Right ventricle myocardium superior (tissue), 1 donor: ENCODE measurements at regions not wholly inside any gene's neighbourhood (a gene's known extent, or its start where the extent isn't known, plus 50 kb on each side); places are given as distances from the start of the nearest gene placed in this dataset.

Experiments
- ATAC-seq: fragments of 200-7000 bp; cut with Tn5 transposase; one replicate; pipeline ENCODE4 v1.9.1; 2020; ENCODE audit warnings: mild to moderate bottlenecking; ENCODE audit not compliant: poor library complexity
- DNase-seq: peaks from one replicate; pipeline ENCODE4 v3.0.0-alpha.2; 2020
- intact Hi-C: fragments of 100-400 bp; cut with DNase I; formaldehyde crosslinking; loops from one replicate; pipeline ENCODE4 v1.11.2; 2022
- donor health status: DM: no; HTN: yes; CAD: no; lungs with severe emphysema.

GRCh38 chr20:7499201-7499600 lies 441.1 kb downstream of the HAO1 start:
- no peak for ATAC-seq

GRCh38 chr20:7500231-7500663 lies 440.0 kb downstream of the HAO1 start:
- intact Hi-C loops: no loop called here
- DNase-seq (no peak), ATAC-seq (no peak)

More at GRCh38 chr20:7499201-7499600, 441.1 kb downstream of the HAO1 start:
- intact Hi-C loops: no loop called here
- DNase-seq: no peak

DNA sequence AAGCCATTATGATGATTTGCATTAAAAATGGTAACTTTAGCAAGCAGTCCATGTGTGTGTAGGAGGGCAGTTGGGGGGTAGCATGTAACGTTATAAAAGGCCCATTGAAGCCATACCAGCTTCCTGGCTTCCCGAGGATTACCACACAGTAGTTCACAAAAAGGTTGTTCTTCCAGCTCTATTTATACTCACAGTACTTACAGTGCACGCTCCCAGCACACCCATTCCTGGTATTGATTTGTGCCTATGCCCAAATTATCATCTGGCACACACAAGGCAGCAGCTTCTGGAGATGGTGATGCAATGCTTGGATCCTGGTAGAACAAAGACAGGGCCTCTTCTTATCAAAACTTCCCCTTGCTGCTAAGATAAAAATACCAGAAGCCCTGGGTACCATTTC lies 436.8 kb downstream of the HAO1 start:
- DNase-seq (no peak), ATAC-seq (no peak)
- intact Hi-C loops: no loop called here

GRCh38 chr20:7505152-7505834 lies 435.0 kb downstream of the HAO1 start:
- no peak for DNase-seq
- intact Hi-C loops: no loop called here
- no peak for ATAC-seq

DNA sequence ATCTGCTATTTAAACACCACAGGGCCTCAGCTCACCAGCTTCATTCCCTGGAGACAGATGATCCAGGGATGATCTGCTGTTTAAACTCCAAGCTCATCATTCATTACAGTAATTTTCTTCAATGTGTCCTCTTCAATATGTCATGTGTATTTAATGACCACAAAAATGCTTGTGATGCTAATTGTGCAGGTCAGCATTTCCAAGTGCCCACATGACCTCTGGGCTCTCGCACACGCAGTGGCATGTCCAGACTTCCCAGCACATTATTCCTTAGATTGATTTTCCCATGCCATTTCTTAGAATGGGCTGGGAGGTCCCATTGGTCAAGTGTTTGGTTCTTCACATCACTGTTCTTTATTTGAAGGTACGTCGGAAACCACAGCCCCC lies 434.4 kb downstream of the HAO1 start:
- intact Hi-C loops: no loop called here
- DNase-seq (no peak), ATAC-seq (no peak)

- DNase-seq (no peak), ATAC-seq (no peak)
- intact Hi-C loops: no loop called here
Measured at GRCh38 chr20:7516621-7517111, 423.6 kb downstream of the HAO1 start.

DNA sequence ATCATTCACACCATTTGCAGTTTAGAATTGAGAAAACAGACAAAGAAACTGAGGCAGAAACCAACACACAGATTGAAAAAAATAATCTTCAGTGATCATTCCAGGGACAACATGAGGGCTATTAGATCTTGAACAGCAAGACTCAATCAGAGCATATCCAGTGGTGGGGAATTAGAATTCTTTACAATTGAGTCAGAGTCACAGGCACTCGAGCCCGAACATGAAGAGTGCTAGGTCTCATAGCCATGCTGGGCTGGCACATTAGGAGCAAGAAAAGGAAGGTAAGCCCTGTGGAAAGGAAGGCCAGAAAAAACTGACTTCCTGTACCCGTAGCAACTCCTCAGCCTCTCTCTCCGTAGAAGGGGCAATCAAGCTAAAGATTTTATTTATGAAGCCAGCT lies 419.9 kb downstream of the HAO1 start:
- intact Hi-C loops: no loop called here
- ATAC-seq (no peak), DNase-seq (no peak)

- DNase-seq (no peak), ATAC-seq (no peak)
- intact Hi-C loops: no loop called here
Measured at GRCh38 chr20:7523288-7523687, 417.0 kb downstream of the HAO1 start.

GRCh38 chr20:7540018-7540417 lies 400.2 kb downstream of the HAO1 start:
- DNase-seq (no peak), ATAC-seq (no peak)
- intact Hi-C loops: no loop called here

GRCh38 chr20:7540923-7541322 lies 399.3 kb downstream of the HAO1 start:
- intact Hi-C loops: no loop called here
- DNase-seq (no peak), ATAC-seq (no peak)

GRCh38 chr20:7571101-7571500 lies 369.2 kb downstream of the HAO1 start:
- DNase-seq: no peak

GRCh38 chr20:7571521-7572055 lies 368.7 kb downstream of the HAO1 start:
- intact Hi-C loops: no loop called here

More at GRCh38 chr20:7571101-7571500, 369.2 kb downstream of the HAO1 start:
- intact Hi-C loops: no loop called here
- ATAC-seq: no peak

GRCh38 chr20:7579888-7580287 lies 360.4 kb downstream of the HAO1 start:
- intact Hi-C loops: no loop called here
- ATAC-seq (no peak), DNase-seq (no peak)

More at GRCh38 chr20:7571521-7572055, 368.7 kb downstream of the HAO1 start:
- no peak for ATAC-seq
- DNase-seq: no peak

GRCh38 chr20:7585126-7585679 lies 355.1 kb downstream of the HAO1 start:
- no peak for ATAC-seq
- intact Hi-C loops: no loop called here
- no peak for DNase-seq

DNA sequence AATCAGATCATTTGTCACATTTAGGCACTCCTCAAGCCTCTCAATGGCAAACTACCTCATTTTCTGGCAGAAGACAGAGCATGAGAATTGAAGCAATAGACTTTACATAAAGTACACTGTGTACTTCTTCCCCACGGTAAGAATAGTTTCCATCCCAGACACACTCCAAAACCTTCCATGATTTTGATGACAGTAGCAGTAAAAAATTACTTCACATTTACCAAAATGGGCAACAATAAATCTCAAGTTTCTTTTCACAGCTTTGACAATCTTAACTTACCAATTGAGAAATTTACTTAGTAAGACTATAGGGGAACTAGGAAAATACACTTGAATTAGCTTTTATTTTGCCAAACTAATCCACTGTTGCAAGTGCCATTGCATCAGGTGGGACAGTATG lies 353.8 kb downstream of the HAO1 start:
- intact Hi-C loops: no loop called here
- ATAC-seq (no peak), DNase-seq (no peak)

- DNase-seq (no peak), ATAC-seq (no peak)
- intact Hi-C loops: no loop called here
Measured at GRCh38 chr20:7589164-7589563, 351.1 kb downstream of the HAO1 start.

DNA sequence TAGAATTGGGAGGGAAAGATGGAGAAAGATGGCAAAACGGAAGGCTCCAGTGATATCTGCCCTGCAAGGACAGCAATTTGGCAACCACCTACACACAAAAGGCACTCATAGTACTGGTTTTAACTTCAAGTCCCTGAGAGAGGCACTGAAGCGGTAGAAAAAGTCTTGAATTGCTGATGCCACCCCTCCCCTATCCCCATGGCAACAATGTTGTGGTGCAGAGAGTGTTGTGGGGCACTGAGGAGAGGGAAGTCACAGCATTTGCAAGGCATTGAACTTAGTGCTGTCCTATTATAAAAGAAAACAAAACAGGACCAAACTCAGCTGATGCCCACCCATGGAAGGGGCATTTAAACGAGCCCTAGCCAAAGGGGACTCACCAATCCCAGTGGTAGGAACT lies 343.7 kb downstream of the HAO1 start:
- DNase-seq (no peak), ATAC-seq (no peak)
- intact Hi-C loops: no loop called here

DNA sequence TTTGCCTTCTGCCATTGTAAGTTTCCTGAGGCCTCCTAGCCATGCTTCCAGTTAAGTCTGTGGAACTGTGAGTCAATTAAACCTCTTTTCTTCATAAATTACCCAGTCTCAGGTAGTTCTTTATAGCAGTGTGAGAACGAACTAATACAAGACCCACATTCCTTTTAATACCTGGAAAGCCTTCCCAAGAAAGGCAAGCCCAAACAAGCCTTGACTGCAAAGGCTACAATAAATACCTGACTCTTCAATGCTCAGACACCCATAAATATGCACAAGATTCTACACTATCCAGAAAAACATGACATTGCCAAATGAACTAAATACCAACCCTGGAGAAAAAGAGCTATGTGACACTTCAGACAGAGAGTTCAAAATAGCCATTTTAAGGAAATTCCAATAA lies 338.8 kb downstream of the HAO1 start:
- ATAC-seq (no peak), DNase-seq (no peak)
- intact Hi-C loops: no loop called here

DNA sequence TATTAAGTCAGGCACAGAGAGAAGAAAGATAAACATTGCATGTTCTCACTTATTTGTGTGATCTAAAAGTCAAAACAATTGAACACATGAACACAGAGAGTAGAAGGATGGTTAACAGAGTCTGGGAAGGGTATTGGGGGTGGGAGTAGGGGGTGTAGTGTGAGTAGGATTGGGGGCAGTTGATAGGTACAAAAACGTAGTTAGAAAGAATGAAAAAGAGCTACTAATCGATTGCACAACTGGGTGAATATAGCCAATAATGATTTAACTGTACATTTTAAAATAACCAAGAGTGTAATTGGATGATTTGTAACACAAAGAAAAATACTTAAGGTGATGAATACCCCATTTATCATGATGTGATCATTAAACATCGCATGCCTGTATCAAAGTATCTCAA lies 333.3 kb downstream of the HAO1 start:
- ATAC-seq (no peak), DNase-seq (no peak)
- intact Hi-C loops: no loop called here

DNA sequence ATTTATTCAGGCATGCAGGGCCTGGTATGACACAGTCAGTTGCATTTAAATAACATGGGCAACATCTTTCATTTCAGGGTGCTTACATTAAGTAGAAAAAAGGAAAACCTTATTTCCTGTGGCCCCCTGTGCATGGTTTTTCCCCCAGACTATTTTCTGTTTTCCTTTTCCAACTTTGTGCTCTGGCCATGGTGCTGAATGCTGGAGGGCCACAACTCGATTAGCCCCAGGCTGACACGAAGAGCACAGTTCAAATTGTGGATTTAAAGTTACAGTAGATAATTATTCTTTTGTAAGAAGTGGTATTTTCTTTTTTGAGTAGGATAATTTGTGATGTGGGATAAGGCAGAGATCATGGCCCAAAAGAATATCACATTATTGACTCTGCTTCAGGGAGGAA lies 332.0 kb downstream of the HAO1 start:
- intact Hi-C loops: no loop called here
- ATAC-seq (no peak), DNase-seq (no peak)
